Effector memory CD8-positive, alpha-beta T cell (primary cell): ENCODE measurements at regions not wholly inside any gene's neighbourhood (a gene's known extent, or its start where the extent isn't known, plus 50 kb on each side); places are given as distances from the start of the nearest gene placed in this dataset.

ENCODE experiments used
- ATAC-seq: fragments of 150-1000 bp; cut with Tn5 transposase; replicated peaks from 2 replicates; pipeline ENCODE4 v1.10.0; 2021; ENCODE audit warnings: mild to moderate bottlenecking, moderate library complexity
- DNase-seq, 3 experiments: peaks; one replicate each; pipeline ENCODE4 v3.0.0; 2021
- H3K27ac Mint-ChIP-seq, 2 donors: one replicate each; pipeline ENCODE4 v1.8.0; 2022; ENCODE audit warnings: mild to moderate bottlenecking in 2 of 2, mixed read lengths in 2 of 2, moderate library complexity in 2 of 2
- H3K27me3 Mint-ChIP-seq, 2 donors: one replicate each; pipeline ENCODE4 v1.8.0; 2022; ENCODE audit warnings: mixed read lengths in 2 of 2
- H3K36me3 Mint-ChIP-seq: one replicate; pipeline ENCODE4 v1.8.0; 2022; ENCODE audit warnings: mild to moderate bottlenecking, moderate library complexity, mixed read lengths; ENCODE audit not compliant: insufficient read depth
- H3K4me1 Mint-ChIP-seq, 2 donors: one replicate each; pipeline ENCODE4 v1.8.0; 2022; ENCODE audit warnings: low read depth in 2 of 2, mixed read lengths in 2 of 2
- H3K4me3 Mint-ChIP-seq, 2 donors: one replicate each; pipeline ENCODE4 v1.8.0; 2022; ENCODE audit warnings: mild to moderate bottlenecking in 2 of 2, mixed read lengths in 2 of 2, moderate library complexity in 2 of 2
- H3K9me3 Mint-ChIP-seq, 2 donors: one replicate each; pipeline ENCODE4 v1.8.0; 2022; ENCODE audit warnings: mixed read lengths in 2 of 2

GRCh38 chr2:235165136-235165535, 213.3 kb downstream of the SH3BP4 start:
- H3K27me3 Mint-ChIP-seq = peaks cover 34 to 72% of the 10 kb centered on the region in 2 donors

GRCh38 chr2:235165631-235166030, 213.8 kb downstream of the SH3BP4 start:
- DNase-seq (no peak), ATAC-seq (no peak)
- H3K4me1 Mint-ChIP-seq = peaks cover 0 to 3% of the 10 kb centered on the region in 2 donors
- no peaks in the 10 kb centered on the region for H3K36me3 Mint-ChIP-seq
- peaks cover 29 to 68% of the 10 kb centered on the region in 2 donors for H3K27me3 Mint-ChIP-seq
- no peaks in the 10 kb centered on the region for H3K9me3 Mint-ChIP-seq
- no peak overlapping the region for H3K27ac Mint-ChIP-seq
- no peak overlapping the region for H3K4me3 Mint-ChIP-seq

More at GRCh38 chr2:235165136-235165535, 213.3 kb downstream of the SH3BP4 start:
- Mint-ChIP-seq H3K36me3 (no peaks in the 10 kb centered on the region), H3K4me1 (peaks cover 0 to 3% of the 10 kb centered on the region in 2 donors), H3K4me3 (no peak overlapping the region), H3K27ac (no peak overlapping the region), H3K9me3 (no peaks in the 10 kb centered on the region)
- ATAC-seq (no peak), DNase-seq (no peak)

- ATAC-seq (no peak), DNase-seq (no peak)
- Mint-ChIP-seq H3K9me3 (no peaks in the 10 kb centered on the region), H3K27ac (no peak overlapping the region), H3K36me3 (peaks cover 3% of the 10 kb centered on the region), H3K27me3 (peaks cover 24 to 56% of the 10 kb centered on the region in 2 donors), H3K4me3 (no peak overlapping the region), H3K4me1 (no peaks in the 10 kb centered on the region)
Observed at GRCh38 chr2:235168174-235168979, 216.6 kb downstream of the SH3BP4 start.

GRCh38 chr2:235170016-235170415, 218.2 kb downstream of the SH3BP4 start:
- Mint-ChIP-seq H3K4me3 (no peak overlapping the region), H3K9me3 (no peaks in the 10 kb centered on the region), H3K27me3 (peaks cover 39 to 63% of the 10 kb centered on the region in 2 donors), H3K4me1 (no peaks in the 10 kb centered on the region), H3K36me3 (peaks cover 3% of the 10 kb centered on the region), H3K27ac (no peak overlapping the region)
- ATAC-seq (no peak), DNase-seq (no peak)

GRCh38 chr2:235170536-235171521, 219.0 kb downstream of the SH3BP4 start:
- Mint-ChIP-seq H3K27ac (no peak overlapping the region), H3K9me3 (no peaks in the 10 kb centered on the region), H3K4me3 (no peak overlapping the region), H3K4me1 (no peaks in the 10 kb centered on the region), H3K36me3 (peaks cover 3% of the 10 kb centered on the region), H3K27me3 (peaks cover 33 to 58% of the 10 kb centered on the region in 2 donors)
- ATAC-seq = no peak
- no peak for DNase-seq

- no peak overlapping the region for H3K27ac Mint-ChIP-seq
- H3K9me3 Mint-ChIP-seq = peaks cover 0 to 2% of the 10 kb centered on the region in 2 donors
- H3K4me3 Mint-ChIP-seq = no peak overlapping the region
- no peaks in the 10 kb centered on the region for H3K4me1 Mint-ChIP-seq
- peaks cover 3% of the 10 kb centered on the region for H3K36me3 Mint-ChIP-seq
- DNase-seq (no peak), ATAC-seq (no peak)
- peaks cover 31 to 50% of the 10 kb centered on the region in 2 donors for H3K27me3 Mint-ChIP-seq
Observed at GRCh38 chr2:235171550-235172031, 219.8 kb downstream of the SH3BP4 start.

- peaks cover 0 to 2% of the 10 kb centered on the region in 2 donors for H3K9me3 Mint-ChIP-seq
- no peak overlapping the region for H3K4me3 Mint-ChIP-seq
- peaks cover 36 to 55% of the 10 kb centered on the region in 2 donors for H3K27me3 Mint-ChIP-seq
- no peak overlapping the region for H3K27ac Mint-ChIP-seq
- no peaks in the 10 kb centered on the region for H3K36me3 Mint-ChIP-seq
- H3K4me1 Mint-ChIP-seq = no peaks in the 10 kb centered on the region
- ATAC-seq (no peak), DNase-seq (no peak)
Observed at GRCh38 chr2:235180642-235181041, 228.8 kb downstream of the SH3BP4 start.

GRCh38 chr2:235183786-235184185, 232.0 kb downstream of the SH3BP4 start:
- peaks cover 34 to 52% of the 10 kb centered on the region in 2 donors for H3K27me3 Mint-ChIP-seq
- H3K9me3 Mint-ChIP-seq = peaks cover 0 to 2% of the 10 kb centered on the region in 2 donors
- DNase-seq (no peak), ATAC-seq (no peak)
- H3K4me3 Mint-ChIP-seq = no peak overlapping the region
- H3K4me1 Mint-ChIP-seq = no peaks in the 10 kb centered on the region
- H3K36me3 Mint-ChIP-seq = no peaks in the 10 kb centered on the region
- no peak overlapping the region for H3K27ac Mint-ChIP-seq

- no peak for ATAC-seq
- Mint-ChIP-seq H3K9me3 (peaks cover 0 to 2% of the 10 kb centered on the region in 2 donors), H3K4me3 (no peak overlapping the region), H3K36me3 (no peaks in the 10 kb centered on the region), H3K27me3 (peaks cover 43 to 47% of the 10 kb centered on the region in 2 donors), H3K4me1 (no peaks in the 10 kb centered on the region), H3K27ac (no peak overlapping the region)
- no peak for DNase-seq
Observed at GRCh38 chr2:235187806-235188205, 236.0 kb downstream of the SH3BP4 start.

GRCh38 chr2:235191486-235191885, 239.7 kb downstream of the SH3BP4 start:
- no peaks in the 10 kb centered on the region for H3K36me3 Mint-ChIP-seq
- H3K9me3 Mint-ChIP-seq = peaks cover 0 to 2% of the 10 kb centered on the region in 2 donors
- ATAC-seq = no peak
- no peaks in the 10 kb centered on the region for H3K4me1 Mint-ChIP-seq
- H3K27ac Mint-ChIP-seq = no peak overlapping the region
- no peak for DNase-seq
- H3K4me3 Mint-ChIP-seq = no peak overlapping the region
- H3K27me3 Mint-ChIP-seq = peaks cover 49 to 69% of the 10 kb centered on the region in 2 donors

GRCh38 chr2:235191978-235192377, 240.2 kb downstream of the SH3BP4 start:
- H3K27me3 Mint-ChIP-seq = peaks cover 49 to 69% of the 10 kb centered on the region in 2 donors
- H3K4me1 Mint-ChIP-seq = no peaks in the 10 kb centered on the region
- no peaks in the 10 kb centered on the region for H3K36me3 Mint-ChIP-seq
- no peak for ATAC-seq
- peaks cover 0 to 2% of the 10 kb centered on the region in 2 donors for H3K9me3 Mint-ChIP-seq
- no peak overlapping the region for H3K27ac Mint-ChIP-seq
- DNase-seq = no peak
- H3K4me3 Mint-ChIP-seq = no peak overlapping the region

- ATAC-seq = no peak
- Mint-ChIP-seq H3K9me3 (no peaks in the 10 kb centered on the region), H3K27ac (no peak overlapping the region), H3K4me3 (no peak overlapping the region), H3K4me1 (no peaks in the 10 kb centered on the region), H3K27me3 (peaks cover 58 to 76% of the 10 kb centered on the region in 2 donors), H3K36me3 (no peaks in the 10 kb centered on the region)
- DNase-seq = no peak
Observed at GRCh38 chr2:235194351-235194750, 242.5 kb downstream of the SH3BP4 start.

- H3K27ac Mint-ChIP-seq = no peak overlapping the region
- ATAC-seq = no peak
- H3K4me1 Mint-ChIP-seq = no peaks in the 10 kb centered on the region
- H3K36me3 Mint-ChIP-seq = no peaks in the 10 kb centered on the region
- no peak overlapping the region for H3K4me3 Mint-ChIP-seq
- DNase-seq = no peak
- H3K27me3 Mint-ChIP-seq = peaks cover 58 to 76% of the 10 kb centered on the region in 2 donors
- H3K9me3 Mint-ChIP-seq = no peaks in the 10 kb centered on the region
Observed at GRCh38 chr2:235194836-235195235, 243.0 kb downstream of the SH3BP4 start.
